NCI-H524 treated with DMSO at 0.1 percent for 48 hours (cell line): ENCODE measurements at regions not wholly inside any gene's neighbourhood (a gene's known extent, or its start where the extent isn't known, plus 50 kb on each side); places are given as distances from the start of the nearest gene placed in this dataset.
A peak's percentile ranks its signal among the peaks of the same experiment; 100 is the strongest.

Experiments used
- DNase-seq: peaks from one replicate; lab custom pipeline; 2025; lab: John Stamatoyannopoulos, UW

DNA sequence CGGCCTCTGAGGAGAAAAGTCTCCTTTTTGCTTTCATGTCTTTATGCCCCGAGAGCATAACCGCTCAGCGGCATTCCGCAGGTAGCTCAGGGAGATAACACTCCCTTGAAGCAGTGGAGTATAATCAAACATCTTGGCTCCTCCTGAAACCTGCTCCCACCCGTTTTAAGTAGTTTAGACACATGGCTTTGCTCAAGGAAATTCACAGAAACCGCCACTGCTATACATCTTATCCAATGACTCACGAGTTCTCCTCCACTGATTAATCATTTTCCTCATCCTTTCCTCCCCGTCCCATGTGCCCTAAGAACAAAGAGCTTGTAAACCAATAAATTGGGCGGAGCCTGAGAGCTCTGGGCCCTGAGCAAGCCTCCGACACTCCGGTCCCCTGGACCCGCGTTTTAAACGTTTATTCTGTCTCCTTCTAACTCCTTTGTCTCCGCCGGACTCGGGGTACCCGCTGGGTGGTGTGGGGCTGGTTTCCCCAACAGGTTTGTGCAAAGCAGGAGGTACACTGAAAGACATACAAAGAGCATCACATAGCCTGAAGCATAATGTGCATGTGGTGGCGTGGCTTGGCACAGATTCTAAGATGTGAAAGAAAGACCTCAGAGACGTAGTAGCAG, 401.2 kb downstream of the TLL1 start:
- no peak for DNase-seq

GRCh38 chr4:166274775-166275174, 401.7 kb downstream of the TLL1 start:
- no peak for DNase-seq

DNA sequence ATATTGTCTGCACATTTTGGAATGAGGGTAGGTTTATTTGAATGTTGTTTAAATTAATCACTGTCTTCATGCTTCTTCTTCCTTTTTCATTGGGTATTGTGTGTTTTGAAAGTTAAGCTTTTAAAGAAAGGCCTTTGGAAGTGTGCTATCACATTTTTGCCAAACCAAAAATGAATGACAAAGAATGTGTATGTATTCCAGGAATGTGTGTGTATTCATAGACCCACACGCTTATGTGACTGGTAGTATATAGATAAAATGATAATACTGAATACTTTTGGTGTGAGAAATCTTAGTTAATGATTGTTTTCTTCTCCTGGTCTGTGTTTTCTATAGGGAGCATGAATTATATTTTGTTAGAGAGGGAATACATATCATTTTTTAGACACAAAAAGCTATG, 404.4 kb downstream of the TLL1 start:
- DNase-seq = no peak

- DNase-seq = no peak
Measured at GRCh38 chr4:166277853-166278252, 404.8 kb downstream of the TLL1 start.

GRCh38 chr4:166279261-166279660, 406.2 kb downstream of the TLL1 start:
- DNase-seq = no peak

- no peak for DNase-seq
Measured at GRCh38 chr4:166280642-166281041, 407.6 kb downstream of the TLL1 start.

- DNase-seq = no peak
Measured at GRCh38 chr4:166282081-166282770, 409.2 kb downstream of the TLL1 start.

- DNase-seq = no peak
Measured at GRCh38 chr4:166284221-166284620, 411.2 kb downstream of the TLL1 start.

GRCh38 chr4:166290426-166290825, 417.4 kb downstream of the TLL1 start:
- DNase-seq = no peak

GRCh38 chr4:166293556-166293955, 420.5 kb downstream of the TLL1 start:
- DNase-seq = no peak

DNA sequence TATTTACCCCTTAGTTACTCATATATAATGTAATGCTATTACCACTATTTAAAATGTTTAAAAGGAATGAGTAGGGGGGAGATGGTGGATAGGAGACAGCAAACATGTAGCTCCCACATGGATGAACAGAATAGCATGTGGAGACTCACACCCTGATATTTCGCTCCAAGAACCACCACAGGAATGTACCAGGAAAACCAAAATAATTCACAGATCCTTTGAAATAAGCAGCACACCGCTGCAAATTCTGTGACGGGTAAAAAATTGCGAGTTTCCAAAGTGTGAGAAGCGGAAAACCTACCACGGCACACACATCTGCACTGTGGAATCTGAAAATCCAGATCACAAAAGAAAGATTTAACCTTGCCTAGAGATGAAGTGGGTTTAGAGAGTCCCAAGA, 428.2 kb downstream of the TLL1 start:
- no peak for DNase-seq

GRCh38 chr4:166308647-166309046, 435.6 kb downstream of the TLL1 start:
- peak; percentile 15 for DNase-seq

DNA sequence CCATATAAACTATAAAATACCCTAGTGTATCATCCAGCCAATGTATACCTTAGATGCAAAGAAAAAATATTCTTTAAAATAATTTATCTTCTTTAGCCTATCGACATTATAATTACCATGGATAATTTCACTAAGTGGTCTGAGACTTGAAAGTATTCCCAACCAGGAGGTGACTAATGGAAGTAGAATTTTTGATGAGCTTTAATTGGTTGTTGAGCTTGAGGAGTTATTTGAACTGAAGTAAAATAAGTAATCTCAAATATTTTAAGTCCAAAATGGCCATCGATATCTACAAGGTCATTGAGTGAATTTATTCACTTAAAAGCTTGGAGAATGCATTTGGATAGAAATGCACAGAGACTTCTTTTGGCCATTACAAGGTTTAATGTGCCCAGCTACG, 436.2 kb downstream of the TLL1 start:
- DNase-seq = no peak

DNA sequence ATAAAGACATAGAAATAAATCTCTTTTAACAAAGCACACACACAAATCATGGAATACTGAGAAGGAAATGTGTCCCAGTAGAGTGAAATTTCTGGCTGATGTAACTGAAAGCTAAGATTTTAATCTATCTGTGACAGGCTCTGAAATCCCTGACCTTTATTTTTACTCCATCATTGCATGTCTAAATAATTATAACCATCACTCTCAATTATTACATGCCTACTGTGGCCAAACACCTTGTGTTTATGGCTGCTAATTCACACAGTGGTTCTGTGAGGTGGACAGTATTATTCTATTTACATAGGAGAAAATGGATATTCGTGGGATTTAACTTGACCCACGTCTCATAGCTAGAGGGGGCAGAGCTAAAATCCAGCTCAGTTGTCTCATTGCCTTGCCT, 438.1 kb downstream of the TLL1 start:
- DNase-seq = no peak

GRCh38 chr4:166312166-166312565, 439.1 kb downstream of the TLL1 start:
- DNase-seq = no peak

GRCh38 chr4:166314902-166315301, 441.9 kb downstream of the TLL1 start:
- DNase-seq = no peak

GRCh38 chr4:166315721-166316467, 442.9 kb downstream of the TLL1 start:
- no peak for DNase-seq

- DNase-seq = no peak
Measured at GRCh38 chr4:166318810-166319525, 445.9 kb downstream of the TLL1 start.

GRCh38 chr4:166323250-166323649, 450.2 kb downstream of the TLL1 start:
- DNase-seq = no peak

GRCh38 chr4:166324321-166324720, 451.3 kb downstream of the TLL1 start:
- DNase-seq = no peak

DNA sequence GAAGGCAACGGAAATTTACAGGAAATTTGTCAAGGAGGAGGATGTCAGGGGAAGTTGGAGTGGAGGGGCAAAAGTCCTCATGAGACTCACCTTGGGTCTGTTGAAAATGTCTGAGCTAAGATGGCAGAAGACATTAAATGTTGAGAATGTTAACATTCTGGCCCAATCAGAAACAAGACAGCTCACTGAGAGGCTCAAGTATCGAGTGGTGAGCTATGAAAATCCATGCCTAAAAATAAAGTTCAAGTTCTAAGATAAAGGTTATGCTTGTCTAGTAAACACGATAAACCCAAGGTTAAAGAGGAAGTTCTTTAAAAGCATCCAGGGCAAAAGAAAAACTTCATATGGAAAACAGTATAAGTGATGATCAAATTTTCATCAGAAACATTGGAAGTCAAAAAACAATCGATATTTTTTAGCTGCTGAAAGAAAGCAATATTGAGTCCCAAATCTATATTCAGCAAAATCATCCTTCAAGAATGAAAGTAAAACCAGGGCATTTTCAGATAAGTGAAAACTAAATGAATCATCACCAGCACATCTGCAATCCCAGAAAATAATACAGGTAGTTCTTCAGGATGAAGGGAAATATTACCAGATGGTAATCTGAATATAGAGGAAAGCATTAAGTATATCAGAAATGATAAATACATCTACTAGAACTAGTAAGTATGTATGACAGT, 462.4 kb downstream of the TLL1 start:
- no peak for DNase-seq

- DNase-seq = no peak
Measured at GRCh38 chr4:166341992-166342391, 469.0 kb downstream of the TLL1 start.
